Natural killer cell treated with Interleukin-12 subunit alpha and Interleukin-12 subunit beta and Interleukin-15 and Interleukin-18, amount 100 ng/mL, for 72 hours (primary cell): ENCODE measurements at regions not wholly inside any gene's neighbourhood (a gene's known extent, or its start where the extent isn't known, plus 50 kb on each side); places are given as distances from the start of the nearest gene placed in this dataset.

Experiments
- ATAC-seq, 2 donors: fragments of 150-1000 bp; cut with Tn5 transposase in 1 of 2; sonication (Bioruptor Pico), chemical (Tn5 transposase) in 1 of 2; 2 replicates each; pipeline ENCODE4 v1.10.0; 2021
- DNase-seq: peaks from one replicate; pipeline ENCODE4 v3.0.0; 2022; ENCODE audit warnings: low spot score
- H3K27ac Mint-ChIP-seq, 2 donors: 1 replicate in 1 of 2; 2 replicates in 1 of 2; pipeline ENCODE4 v1.8.0; 2022; ENCODE audit warnings: mixed read lengths in 2 of 2, mild to moderate bottlenecking in 1 of 2, moderate library complexity in 1 of 2
- H3K27me3 Mint-ChIP-seq, 2 donors: 1 replicate in 1 of 2; 2 replicates in 1 of 2; pipeline ENCODE4 v1.8.0; 2022; ENCODE audit warnings: mixed read lengths in 2 of 2
- H3K36me3 Mint-ChIP-seq: one replicate; pipeline ENCODE4 v1.8.0; 2022; ENCODE audit warnings: mixed read lengths
- H3K4me1 Mint-ChIP-seq, 2 donors: 1 replicate in 1 of 2; 2 replicates in 1 of 2; pipeline ENCODE4 v1.8.0; 2022; ENCODE audit warnings: low read depth in 2 of 2, mixed read lengths in 2 of 2, mild to moderate bottlenecking in 1 of 2
- H3K4me3 Mint-ChIP-seq: one replicate; pipeline ENCODE4 v1.8.0; 2022; ENCODE audit warnings: mixed read lengths
- H3K9me3 Mint-ChIP-seq: 2 replicates; pipeline ENCODE4 v1.8.0; 2022; ENCODE audit warnings: mixed read lengths

DNA sequence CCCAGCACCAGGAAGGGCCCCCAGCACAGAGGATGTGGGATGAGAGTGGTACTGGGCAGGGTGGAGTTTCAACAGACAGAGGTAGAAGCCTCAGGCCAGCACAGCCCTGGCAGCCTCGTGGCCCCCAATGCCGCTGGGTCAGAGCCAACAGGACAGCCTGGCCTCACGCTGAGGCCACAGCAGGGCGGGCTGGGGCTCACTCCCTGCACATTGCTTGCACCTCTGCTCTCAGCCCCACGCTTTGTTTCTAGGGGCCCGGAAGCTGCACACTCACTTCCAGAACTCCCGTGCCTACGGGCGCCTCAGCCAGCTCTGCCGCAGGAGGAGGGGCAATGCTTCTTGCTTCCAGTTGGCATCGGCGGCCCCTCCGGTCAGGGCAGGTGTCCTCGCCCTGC, 72.9 kb downstream of the SIK1 start:
- H3K27me3 Mint-ChIP-seq, result no peaks in the 10 kb centered on the region
- H3K4me3 Mint-ChIP-seq, result no peak overlapping the region
- H3K9me3 Mint-ChIP-seq, result no peaks in the 10 kb centered on the region
- ATAC-seq, result no peak
- no peak overlapping the region for H3K27ac Mint-ChIP-seq
- DNase-seq, result no peak
- H3K4me1 Mint-ChIP-seq, result peaks cover 0 to 7% of the 10 kb centered on the region in 2 donors
- no peaks in the 10 kb centered on the region for H3K36me3 Mint-ChIP-seq

DNA sequence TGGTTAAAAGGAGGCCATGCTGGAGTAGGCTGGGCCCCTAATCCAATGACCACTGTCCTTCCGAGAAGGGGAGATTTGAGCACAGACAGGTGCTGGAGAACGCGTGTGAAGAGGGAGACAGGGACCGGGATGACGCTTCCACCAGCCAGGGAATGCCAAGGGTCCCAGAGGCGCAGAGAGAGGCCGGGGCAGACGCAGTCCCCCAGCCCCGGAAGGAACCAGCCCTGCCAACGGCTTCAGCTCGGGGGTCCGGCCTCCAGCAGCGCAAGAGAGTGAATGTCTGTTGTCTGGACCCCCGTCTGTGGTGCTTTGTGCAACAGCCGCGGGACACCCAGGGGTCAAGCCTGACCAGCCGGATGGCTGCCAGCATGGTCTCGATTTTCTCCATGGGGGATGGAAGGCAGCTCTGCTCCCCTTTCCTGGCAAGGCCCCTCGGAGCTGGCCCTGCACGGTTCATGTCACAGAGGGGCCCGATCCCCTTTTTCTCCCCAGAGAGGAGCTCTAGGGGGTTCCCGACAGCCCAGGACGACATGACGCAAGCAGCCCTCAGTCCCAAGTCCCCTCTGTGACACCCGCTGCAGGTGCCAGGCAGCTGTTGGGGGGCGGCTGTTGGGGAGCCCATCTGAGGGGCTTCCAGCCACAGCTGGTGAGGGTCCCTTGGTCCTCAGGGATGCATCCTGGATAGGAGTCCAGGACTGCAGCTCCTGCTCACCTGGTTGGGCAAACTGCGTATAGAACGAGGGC, 73.5 kb downstream of the SIK1 start:
- no peak for DNase-seq
- H3K9me3 Mint-ChIP-seq, result no peaks in the 10 kb centered on the region
- H3K27me3 Mint-ChIP-seq, result no peaks in the 10 kb centered on the region
- no peaks in the 10 kb centered on the region for H3K36me3 Mint-ChIP-seq
- peaks cover 0 to 7% of the 10 kb centered on the region in 2 donors for H3K4me1 Mint-ChIP-seq
- no peak for ATAC-seq
- peak overlapping the region in 1 of 2 donors; percentile 44 for H3K27ac Mint-ChIP-seq
- no peak overlapping the region for H3K4me3 Mint-ChIP-seq

DNA sequence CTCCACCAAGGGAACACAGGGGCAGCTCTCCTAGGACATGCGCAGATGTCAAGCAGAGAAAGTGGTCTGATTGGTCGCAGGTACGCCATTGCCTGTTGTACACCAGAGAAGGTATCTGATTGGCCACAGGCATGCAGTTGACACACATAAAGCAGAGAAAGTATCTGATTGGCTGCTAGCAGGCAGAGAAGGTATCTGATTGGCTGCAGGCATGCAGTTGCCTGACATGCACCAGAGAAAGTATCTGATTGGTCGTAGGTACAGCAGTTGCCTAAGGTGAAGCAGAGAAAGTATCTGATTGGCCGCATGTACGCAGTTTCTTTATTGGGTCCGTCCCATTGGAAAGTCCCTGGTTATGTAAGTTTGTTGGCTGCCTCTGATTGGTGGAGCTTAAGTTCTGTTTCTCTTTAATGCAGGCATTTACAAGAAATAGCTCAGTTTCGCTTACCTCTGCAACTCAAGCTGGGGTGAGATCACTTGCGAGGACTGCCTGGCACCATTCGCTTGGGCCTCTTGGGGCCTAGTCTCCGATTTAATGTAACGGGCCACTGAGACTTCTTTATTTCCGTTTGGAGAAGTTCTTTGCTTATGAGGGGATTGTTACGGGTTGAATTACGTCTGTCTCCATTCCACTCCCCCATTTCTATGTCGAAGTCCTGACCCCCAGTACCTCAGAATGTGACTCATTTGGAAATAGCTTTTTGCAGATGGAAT, 74.2 kb downstream of the SIK1 start:
- Mint-ChIP-seq H3K27ac (peak overlapping the region in 1 of 2 donors; percentile 44), H3K27me3 (no peaks in the 10 kb centered on the region), H3K36me3 (no peaks in the 10 kb centered on the region), H3K4me1 (peaks cover 0 to 7% of the 10 kb centered on the region in 2 donors), H3K4me3 (no peak overlapping the region), H3K9me3 (no peaks in the 10 kb centered on the region)
- DNase-seq (no peak), ATAC-seq (peak; percentile 50 to 55)

DNA sequence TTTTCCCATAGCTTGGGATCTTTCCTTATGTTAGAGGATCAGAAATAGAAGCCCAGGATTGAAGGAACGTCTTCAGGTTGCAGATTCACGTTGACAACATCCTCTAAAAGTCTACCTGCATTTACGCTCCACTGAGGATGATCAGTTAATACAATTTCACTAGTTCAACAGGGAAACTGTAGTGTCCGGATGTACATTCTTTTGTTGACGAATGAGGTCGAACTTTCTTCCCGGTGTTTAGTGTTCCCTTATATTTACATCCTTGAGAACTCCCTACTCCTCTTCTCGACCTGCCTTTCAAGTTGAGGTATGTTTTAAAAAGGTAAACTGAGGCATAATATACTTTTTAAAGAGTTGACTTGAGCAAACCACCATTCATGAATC, 74.8 kb downstream of the SIK1 start:
- no peak for ATAC-seq
- no peak for DNase-seq
- peak overlapping the region in 1 of 2 donors; percentile 7 for H3K27ac Mint-ChIP-seq
- H3K36me3 Mint-ChIP-seq, result no peaks in the 10 kb centered on the region
- peaks cover 0 to 7% of the 10 kb centered on the region in 2 donors for H3K4me1 Mint-ChIP-seq
- H3K9me3 Mint-ChIP-seq, result no peaks in the 10 kb centered on the region
- no peaks in the 10 kb centered on the region for H3K27me3 Mint-ChIP-seq
- no peak overlapping the region for H3K4me3 Mint-ChIP-seq

DNA sequence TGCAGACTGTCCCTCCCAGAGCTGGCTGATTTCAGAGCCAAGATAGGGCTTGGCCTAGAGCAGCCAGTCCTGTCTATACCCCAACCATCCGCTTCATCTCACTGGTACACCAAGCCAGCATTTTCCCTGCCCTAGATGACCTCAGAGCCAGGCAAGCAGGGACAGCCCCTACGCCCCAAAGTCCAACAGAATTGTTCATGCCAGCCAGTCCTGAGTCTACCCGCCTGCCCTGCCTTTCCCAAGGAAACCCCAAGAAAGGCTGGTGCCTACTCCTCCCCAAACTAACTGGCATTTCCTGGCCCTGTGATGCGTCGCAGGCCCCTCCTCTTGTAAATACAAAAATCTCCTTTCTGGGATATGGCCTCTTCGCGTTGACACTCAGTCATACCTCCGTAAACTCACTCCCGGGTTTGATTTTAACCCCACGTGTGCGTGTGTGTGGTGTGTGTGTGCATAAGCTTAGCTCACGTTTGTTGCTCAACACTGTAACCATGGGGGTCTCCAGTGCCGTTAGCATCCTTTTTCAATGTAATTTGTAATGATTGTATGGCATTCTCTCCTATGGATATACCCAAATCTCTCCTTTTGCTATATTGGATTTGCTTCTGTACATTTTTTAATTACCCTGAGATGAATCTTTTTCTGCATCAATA, 75.3 kb downstream of the SIK1 start:
- Mint-ChIP-seq H3K27me3 (no peaks in the 10 kb centered on the region), H3K4me1 (peaks cover 0 to 7% of the 10 kb centered on the region in 2 donors), H3K27ac (peak overlapping the region in 1 of 2 donors; percentile 7), H3K9me3 (no peaks in the 10 kb centered on the region), H3K36me3 (no peaks in the 10 kb centered on the region), H3K4me3 (no peak overlapping the region)
- DNase-seq (no peak), ATAC-seq (no peak)

DNA sequence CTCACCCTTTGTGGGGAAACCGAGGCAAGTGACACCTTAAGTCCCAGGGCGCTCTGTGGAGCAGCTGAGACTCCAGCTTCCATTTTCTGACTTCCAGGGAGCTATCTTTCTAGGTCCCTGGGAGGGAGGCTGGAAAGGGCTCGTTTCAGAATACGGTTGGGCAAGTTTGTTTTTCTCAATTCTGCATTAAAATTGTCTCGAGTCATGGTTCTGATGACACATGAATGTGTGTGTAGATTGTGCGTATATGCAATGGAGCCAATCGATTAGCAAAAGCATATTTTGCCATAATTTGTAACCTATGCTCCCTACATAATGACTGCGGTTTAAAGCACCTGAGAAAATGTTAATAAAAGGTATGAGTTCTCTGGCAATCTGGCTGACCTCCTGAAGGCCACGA, 77.3 kb downstream of the SIK1 start:
- Mint-ChIP-seq H3K36me3 (no peaks in the 10 kb centered on the region), H3K9me3 (no peaks in the 10 kb centered on the region), H3K27me3 (no peaks in the 10 kb centered on the region), H3K27ac (no peak overlapping the region), H3K4me3 (no peak overlapping the region), H3K4me1 (peaks cover 0 to 4% of the 10 kb centered on the region in 2 donors)
- DNase-seq (no peak), ATAC-seq (no peak)

DNA sequence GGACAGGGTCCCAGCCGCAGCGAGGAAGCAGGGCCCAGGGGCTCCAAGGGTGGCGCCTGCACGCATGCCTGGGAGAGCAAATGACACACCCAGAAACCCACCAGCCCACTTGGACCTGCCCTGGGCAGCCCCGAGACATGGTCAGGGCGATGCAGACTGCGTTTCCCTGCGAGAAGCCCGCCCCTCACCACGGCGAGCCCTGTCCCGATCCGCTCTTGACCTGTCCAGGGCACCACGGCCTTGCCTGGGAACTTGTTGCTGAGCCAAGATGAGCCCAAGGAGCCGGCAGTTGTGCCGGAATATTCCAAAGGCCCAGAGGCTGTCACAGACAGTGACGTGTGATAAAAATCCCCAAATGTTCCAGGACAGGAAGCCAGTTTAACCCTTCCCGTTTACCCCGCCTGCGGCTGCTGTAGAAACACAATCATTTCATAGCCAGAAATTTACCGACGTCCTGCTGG, 78.1 kb downstream of the SIK1 start:
- Mint-ChIP-seq H3K9me3 (no peaks in the 10 kb centered on the region), H3K4me3 (no peak overlapping the region), H3K36me3 (no peaks in the 10 kb centered on the region), H3K4me1 (peaks cover 0 to 4% of the 10 kb centered on the region in 2 donors), H3K27me3 (no peaks in the 10 kb centered on the region), H3K27ac (no peak overlapping the region)
- ATAC-seq, result no peak
- no peak for DNase-seq

DNA sequence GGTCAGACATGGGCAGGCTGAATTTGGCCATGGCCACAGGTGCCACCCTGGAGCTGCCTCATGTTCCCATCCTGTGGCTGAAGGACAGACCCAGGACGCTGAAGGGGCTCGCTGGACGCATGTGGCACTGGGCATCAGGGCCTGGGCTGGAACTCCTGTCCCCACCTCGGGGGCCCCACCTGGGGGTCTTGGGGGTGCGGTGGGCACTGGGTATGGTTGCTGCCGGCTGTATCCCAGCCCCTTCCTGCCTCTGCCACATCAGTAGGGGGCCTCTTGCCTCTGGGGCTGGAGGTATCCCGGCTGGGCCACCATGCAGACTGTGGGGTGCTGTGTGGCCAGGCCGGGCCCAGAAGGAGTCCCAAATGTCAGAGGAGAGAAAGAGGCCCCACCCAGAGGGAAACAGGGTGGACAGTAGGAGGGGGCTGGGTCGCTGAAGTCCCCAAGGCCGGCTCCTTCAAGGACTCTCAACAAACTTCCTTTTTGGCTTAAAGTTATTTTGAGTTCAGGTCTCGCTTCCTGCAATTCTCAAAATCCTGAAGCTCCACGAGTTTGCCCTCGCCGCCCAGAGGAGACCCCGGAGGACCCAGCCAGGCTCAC, 78.7 kb downstream of the SIK1 start:
- no peak overlapping the region for H3K4me3 Mint-ChIP-seq
- H3K36me3 Mint-ChIP-seq, result no peaks in the 10 kb centered on the region
- H3K9me3 Mint-ChIP-seq, result no peaks in the 10 kb centered on the region
- no peak overlapping the region for H3K27ac Mint-ChIP-seq
- no peak for ATAC-seq
- DNase-seq, result no peak
- H3K27me3 Mint-ChIP-seq, result no peaks in the 10 kb centered on the region
- peaks cover 0 to 4% of the 10 kb centered on the region in 2 donors for H3K4me1 Mint-ChIP-seq

DNA sequence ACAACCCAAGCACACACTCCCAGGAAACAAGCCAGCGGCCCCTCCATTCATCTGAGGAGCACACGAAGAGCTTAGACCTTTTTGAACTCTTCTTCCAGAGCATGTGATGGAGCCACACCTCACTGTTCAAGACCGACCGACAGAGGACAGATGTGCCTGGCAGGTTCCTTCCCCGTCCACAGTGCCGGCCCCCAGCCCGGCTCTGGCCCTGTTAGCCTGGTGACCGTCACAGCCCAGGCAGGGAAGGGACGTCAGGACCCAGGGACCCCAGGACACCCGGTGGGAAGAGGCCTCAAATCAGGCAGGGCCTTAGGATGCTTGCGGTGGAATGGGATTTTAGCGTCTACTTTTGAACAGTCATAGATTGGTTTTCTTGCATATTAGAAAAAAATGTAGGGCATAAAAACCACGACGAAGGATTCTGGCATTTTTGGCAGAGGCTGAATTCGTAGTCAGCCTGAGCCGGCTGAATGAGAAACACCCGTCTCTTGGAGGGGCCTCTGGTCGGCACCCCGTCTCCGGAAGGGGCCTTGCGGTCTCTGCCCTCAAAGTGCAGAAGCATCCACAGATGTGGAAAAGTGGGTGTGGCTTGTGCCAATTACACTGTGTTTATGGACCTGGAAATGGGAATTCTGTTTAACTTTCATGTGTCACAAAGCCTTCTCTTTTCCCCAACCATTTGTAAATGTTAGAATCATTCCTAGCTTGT, 79.3 kb downstream of the SIK1 start:
- Mint-ChIP-seq H3K4me1 (peaks cover 0 to 4% of the 10 kb centered on the region in 2 donors), H3K4me3 (no peak overlapping the region)
- DNase-seq, result no peak

DNA sequence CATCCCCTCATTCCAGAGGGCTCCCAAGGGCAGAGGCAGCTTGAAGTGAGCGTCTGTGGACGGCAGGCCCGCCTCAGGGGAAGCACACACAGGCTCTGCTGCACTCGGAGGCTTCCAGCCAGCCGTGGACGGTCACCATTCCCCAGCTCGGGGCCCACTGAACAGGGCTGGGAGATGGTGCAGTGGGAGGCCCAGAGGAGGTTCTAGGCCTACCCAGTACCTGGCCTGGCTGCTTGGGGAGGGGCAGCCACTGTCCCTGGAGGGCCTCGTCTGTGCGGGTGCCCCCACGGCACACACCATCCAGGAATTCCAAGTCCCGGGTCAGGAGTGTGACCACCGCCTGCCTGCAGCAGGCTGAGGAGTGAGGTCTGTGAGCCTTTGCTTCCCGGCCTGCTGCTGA, 80.4 kb downstream of the SIK1 start:
- no peak overlapping the region for H3K4me3 Mint-ChIP-seq
- DNase-seq (no peak), ATAC-seq (no peak)

More for the DNA sequence above, 79.3 kb downstream of the SIK1 start:
- no peak for ATAC-seq
- Mint-ChIP-seq H3K27ac (no peak overlapping the region), H3K36me3 (no peaks in the 10 kb centered on the region), H3K27me3 (no peaks in the 10 kb centered on the region), H3K9me3 (no peaks in the 10 kb centered on the region)

DNA sequence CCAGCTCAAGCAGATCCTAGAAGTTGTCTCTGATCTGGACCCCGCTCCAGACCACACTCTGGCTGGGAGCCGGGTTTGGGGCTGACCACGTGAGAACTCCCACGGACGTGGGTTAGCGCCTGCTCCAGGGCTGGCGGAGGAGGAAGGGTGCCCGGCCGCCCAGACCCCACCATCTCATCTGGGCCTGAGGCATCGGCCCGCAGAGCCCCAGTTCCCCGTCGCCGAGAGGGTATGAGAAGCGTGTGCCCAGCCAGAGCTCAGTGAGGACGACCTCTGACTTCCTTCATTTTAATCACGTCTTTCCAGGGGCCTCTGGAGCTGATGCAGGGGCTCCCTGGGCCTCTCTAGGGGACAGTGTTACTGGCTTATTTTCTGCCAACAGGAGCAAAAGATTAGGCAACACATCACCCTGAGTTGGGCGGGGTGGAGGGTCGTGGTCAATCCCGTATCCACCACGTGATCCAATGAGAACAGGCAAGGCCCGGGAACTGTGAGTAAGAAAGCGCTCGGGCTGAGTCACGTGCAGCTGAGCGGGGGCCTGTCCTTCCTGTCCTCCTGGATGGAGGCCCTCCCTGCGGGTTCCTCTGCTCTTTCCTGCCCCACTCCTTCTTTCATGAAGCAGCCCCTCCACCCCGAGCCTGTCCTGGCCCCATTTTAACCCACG, 81.1 kb downstream of the SIK1 start:
- Mint-ChIP-seq H3K27ac (no peak overlapping the region), H3K4me1 (no peaks in the 10 kb centered on the region), H3K27me3 (no peaks in the 10 kb centered on the region), H3K4me3 (no peak overlapping the region), H3K36me3 (no peaks in the 10 kb centered on the region), H3K9me3 (no peaks in the 10 kb centered on the region)
- ATAC-seq (peak in 1 of 2 donors; percentile 36), DNase-seq (no peak)

More for the DNA sequence above, 80.4 kb downstream of the SIK1 start:
- Mint-ChIP-seq H3K4me1 (no peaks in the 10 kb centered on the region), H3K36me3 (no peaks in the 10 kb centered on the region), H3K27me3 (no peaks in the 10 kb centered on the region), H3K9me3 (no peaks in the 10 kb centered on the region), H3K27ac (no peak overlapping the region)

DNA sequence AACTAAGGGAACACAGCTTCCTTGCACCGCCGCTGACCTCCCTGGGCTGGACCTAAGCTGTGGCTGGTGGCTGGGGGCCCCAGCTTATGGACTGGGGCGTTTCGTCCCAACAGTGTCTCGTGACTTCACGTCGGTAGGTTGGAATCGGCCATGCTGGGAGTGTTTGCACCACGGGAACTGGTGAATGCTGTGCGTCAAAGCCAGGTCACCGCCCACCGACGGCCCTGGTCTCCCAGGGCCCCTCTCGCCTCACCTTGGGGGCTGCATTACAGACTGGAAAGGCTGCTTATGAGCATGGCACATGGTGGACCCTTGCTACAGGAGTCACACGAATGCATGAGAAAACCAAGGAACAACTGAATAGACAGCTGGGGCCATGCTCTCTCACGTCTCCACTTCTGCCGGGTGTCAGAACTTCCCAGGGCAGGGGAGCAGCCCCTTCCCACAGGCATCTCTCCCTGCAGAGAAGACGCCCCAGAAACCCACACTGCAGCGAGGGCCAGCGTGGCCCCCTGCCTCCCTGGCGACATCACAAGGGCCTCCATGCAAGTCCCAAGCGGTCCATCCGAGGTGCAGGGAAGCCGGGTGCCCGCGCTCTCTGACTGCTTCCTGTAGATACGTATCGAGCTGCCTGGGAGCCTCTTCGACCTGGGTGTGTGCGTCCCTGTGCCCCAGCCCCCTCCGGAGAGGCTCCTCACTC, 81.7 kb downstream of the SIK1 start:
- DNase-seq, result no peak
- Mint-ChIP-seq H3K27me3 (no peaks in the 10 kb centered on the region), H3K4me1 (no peaks in the 10 kb centered on the region), H3K4me3 (no peak overlapping the region), H3K27ac (no peak overlapping the region), H3K36me3 (no peaks in the 10 kb centered on the region), H3K9me3 (no peaks in the 10 kb centered on the region)
- ATAC-seq, result no peak
